Epithelial cell of proximal tubule (primary cell): ENCODE measurements at regions not wholly inside any gene's neighbourhood (a gene's known extent, or its start where the extent isn't known, plus 50 kb on each side); places are given as distances from the start of the nearest gene placed in this dataset.

Experiments
- DNase-seq: peaks from one replicate; pipeline ENCODE4 v3.0.0-alpha.2; 2011; ENCODE audit warnings: low read depth
- H3K4me3 ChIP-seq: 2 replicates; pipeline ENCODE4 v1.5.1; 2011; ENCODE audit warnings: low read depth, mild to moderate bottlenecking, low read length
- TF ChIP-seq, protein P1 (sequence below): conservative IDR thresholded peaks from 2 replicates; pipeline ENCODE4 v1.5.1; 2012; ENCODE audit warnings: low read depth, mild to moderate bottlenecking, low read length

GRCh38 chr3:164927728-164928127, 150.6 kb downstream of the SI start:
- no peak for DNase-seq
- TF ChIP-seq, protein P1, sequence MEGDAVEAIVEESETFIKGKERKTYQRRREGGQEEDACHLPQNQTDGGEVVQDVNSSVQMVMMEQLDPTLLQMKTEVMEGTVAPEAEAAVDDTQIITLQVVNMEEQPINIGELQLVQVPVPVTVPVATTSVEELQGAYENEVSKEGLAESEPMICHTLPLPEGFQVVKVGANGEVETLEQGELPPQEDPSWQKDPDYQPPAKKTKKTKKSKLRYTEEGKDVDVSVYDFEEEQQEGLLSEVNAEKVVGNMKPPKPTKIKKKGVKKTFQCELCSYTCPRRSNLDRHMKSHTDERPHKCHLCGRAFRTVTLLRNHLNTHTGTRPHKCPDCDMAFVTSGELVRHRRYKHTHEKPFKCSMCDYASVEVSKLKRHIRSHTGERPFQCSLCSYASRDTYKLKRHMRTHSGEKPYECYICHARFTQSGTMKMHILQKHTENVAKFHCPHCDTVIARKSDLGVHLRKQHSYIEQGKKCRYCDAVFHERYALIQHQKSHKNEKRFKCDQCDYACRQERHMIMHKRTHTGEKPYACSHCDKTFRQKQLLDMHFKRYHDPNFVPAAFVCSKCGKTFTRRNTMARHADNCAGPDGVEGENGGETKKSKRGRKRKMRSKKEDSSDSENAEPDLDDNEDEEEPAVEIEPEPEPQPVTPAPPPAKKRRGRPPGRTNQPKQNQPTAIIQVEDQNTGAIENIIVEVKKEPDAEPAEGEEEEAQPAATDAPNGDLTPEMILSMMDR, result no peak
- H3K4me3 ChIP-seq, result no peak overlapping the region

DNA sequence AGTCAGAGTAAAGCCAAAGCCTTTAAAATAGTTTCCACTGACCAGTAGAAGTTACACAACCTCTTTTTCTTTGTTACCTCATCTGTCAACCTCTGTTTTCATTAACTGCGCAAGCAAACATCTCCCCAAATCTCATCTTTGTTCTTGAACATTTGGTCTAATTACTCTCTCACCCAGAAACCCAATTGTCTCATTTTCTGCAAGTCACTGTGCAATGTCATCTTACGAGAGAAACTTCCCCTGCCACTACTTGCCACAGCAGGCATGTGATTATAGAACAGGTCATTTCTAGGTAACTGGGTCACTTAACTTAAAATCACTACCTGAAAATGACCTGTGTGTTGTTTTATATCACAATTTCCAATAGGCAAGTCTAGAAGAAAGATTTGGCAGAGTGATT, 159.4 kb downstream of the SI start:
- DNase-seq, result no peak
- H3K4me3 ChIP-seq, result no peak overlapping the region
- TF ChIP-seq, protein P1, result no peak

DNA sequence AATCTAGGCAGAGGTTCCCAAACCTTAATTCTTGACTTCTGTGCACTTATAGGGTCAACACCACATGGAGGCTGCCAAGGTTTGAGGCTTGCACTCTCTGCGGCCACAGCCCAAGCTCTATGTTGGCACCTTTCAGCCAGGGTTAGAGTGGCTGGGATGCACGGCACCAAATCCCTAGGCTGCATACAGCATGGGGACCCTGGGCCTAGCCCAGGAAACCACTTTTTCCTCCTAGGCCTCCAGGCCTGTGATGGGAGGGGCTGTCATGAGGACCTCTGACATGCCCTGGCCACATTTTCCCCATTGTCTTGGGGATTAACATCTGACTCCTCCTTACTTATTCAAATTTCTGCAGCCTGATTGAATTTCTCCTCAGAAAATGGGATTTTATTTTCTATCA, 165.4 kb downstream of the SI start:
- no peak for DNase-seq
- TF ChIP-seq, protein P1, result no peak
- no peak overlapping the region for H3K4me3 ChIP-seq

- TF ChIP-seq, protein P1, result no peak
- DNase-seq, result no peak
- H3K4me3 ChIP-seq, result no peak overlapping the region
These were observed 174.4 kb downstream of the SI start for GRCh38 chr3:164903820-164904451.

GRCh38 chr3:164897342-164897741, 181.0 kb downstream of the SI start:
- H3K4me3 ChIP-seq, result no peak overlapping the region
- TF ChIP-seq, protein P1, result no peak
- DNase-seq, result no peak

- TF ChIP-seq, protein P1, result no peak
- no peak for DNase-seq
- H3K4me3 ChIP-seq, result no peak overlapping the region
These were observed 188.2 kb downstream of the SI start for GRCh38 chr3:164890061-164890460.

DNA sequence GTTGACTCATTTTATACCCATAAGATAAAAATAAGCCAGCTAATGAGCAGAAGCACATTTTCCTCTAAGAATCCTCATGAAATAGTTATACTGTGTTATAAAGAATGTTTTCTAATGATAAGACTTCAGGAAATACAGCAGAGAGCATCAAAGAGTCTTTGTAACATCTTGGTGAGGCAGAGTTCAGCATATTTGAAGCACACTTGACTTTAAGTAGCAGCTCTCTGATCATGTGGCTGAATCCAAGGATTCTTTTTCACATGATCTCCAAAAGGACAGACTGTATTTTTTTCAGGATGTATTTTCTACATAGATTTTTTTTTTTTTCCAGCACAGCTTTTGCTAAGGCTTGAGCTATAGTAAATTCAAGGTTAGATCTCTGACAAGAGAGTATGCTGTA, 195.1 kb downstream of the SI start:
- no peak overlapping the region for H3K4me3 ChIP-seq
- TF ChIP-seq, protein P1, result no peak
- no peak for DNase-seq
